ENCODE measurements at regions not wholly inside any gene's neighbourhood (a gene's known extent, or its start where the extent isn't known, plus 50 kb on each side); places are given as distances from the start of the nearest gene placed in this dataset.

DNA sequence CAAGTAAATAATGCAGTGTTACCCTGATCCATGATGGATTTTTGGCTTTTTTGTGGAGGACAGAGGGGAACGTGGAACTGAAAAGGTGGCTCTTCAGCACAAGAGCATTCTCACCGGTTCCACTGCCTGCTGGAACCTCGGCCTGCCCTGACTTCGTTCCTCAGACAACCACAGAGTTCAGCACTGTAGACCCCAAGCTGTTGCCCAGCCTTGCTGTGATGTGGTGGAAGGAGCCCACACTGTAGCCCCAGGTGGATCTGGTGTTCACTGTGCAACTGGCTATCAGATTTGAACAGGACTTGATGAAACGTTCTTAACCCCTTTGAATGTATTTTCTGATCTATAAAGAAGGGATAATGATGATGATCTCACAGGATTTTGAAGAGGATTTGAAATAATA lies 293.5 kb downstream of the TRIB2 start:
- TF ChIP-seq, protein P1, sequence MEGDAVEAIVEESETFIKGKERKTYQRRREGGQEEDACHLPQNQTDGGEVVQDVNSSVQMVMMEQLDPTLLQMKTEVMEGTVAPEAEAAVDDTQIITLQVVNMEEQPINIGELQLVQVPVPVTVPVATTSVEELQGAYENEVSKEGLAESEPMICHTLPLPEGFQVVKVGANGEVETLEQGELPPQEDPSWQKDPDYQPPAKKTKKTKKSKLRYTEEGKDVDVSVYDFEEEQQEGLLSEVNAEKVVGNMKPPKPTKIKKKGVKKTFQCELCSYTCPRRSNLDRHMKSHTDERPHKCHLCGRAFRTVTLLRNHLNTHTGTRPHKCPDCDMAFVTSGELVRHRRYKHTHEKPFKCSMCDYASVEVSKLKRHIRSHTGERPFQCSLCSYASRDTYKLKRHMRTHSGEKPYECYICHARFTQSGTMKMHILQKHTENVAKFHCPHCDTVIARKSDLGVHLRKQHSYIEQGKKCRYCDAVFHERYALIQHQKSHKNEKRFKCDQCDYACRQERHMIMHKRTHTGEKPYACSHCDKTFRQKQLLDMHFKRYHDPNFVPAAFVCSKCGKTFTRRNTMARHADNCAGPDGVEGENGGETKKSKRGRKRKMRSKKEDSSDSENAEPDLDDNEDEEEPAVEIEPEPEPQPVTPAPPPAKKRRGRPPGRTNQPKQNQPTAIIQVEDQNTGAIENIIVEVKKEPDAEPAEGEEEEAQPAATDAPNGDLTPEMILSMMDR (IDR thresholded peaks at IDR 0.05; ENCODE audit: low read depth, low read length, poor library complexity, severe bottlenecking), result no peak
- TF ChIP-seq EZH2phosphoT487 (IDR thresholded peaks at IDR 0.05; ENCODE audit: borderline replicate concordance, low read length), result no peak
- H3K79me2 ChIP-seq (ENCODE audit: control insufficient read depth, low read length), result no peaks in the 10 kb centered on the region
- H3K9me2 ChIP-seq (replicated peaks; ENCODE audit: control insufficient read depth, low read length), result no peaks in the 10 kb centered on the region
- no peak overlapping the region for H3K4me3 ChIP-seq (ENCODE audit: low read length)
- H3K27ac ChIP-seq (ENCODE audit: low read depth, low read length), result no peak overlapping the region
- no peak overlapping the region for H3K4me2 ChIP-seq (ENCODE audit: low read length)
- no peaks in the 10 kb centered on the region for H3K36me3 ChIP-seq (ENCODE audit: control insufficient read depth, low read length)
- peaks cover 4% of the 10 kb centered on the region; the same call in 1 of the 2 replicates for H3K27me3 ChIP-seq (ENCODE audit: control insufficient read depth, low read length)
- H3K4me1 ChIP-seq (ENCODE audit: control insufficient read depth, low read length), result no peaks in the 10 kb centered on the region
- no peaks in the 10 kb centered on the region for H3K9me3 ChIP-seq (ENCODE audit: control insufficient read depth, insufficient read depth, low read length)
- H3F3A ChIP-seq (ENCODE audit: control insufficient read depth, insufficient read depth), result no peaks in the 10 kb centered on the region
- no peaks in the 10 kb centered on the region for H4K20me1 ChIP-seq (ENCODE audit: control insufficient read depth, insufficient read depth, low read depth, low read length)

DNA sequence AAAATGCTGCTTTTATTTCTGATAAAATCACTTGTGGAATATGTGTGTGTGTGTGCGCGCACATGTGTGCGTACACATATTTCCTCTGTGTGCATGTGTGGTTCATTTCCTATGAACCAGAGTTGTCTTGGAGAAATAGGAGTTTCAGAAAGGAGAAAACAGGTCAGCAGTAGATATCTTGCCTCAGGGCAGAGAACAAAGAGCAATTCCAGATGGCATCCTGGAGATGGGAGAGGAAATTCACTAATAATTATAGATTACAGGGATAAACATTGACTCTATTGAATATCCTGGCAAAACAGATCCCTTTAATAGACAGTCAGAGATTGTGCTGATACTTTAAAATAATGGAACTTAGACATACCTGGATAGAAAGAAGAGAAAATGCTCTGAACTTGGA lies 298.0 kb downstream of the TRIB2 start:
- Histone ChIP-seq H3K4me1 (ENCODE audit: control insufficient read depth, low read length) (no peaks in the 10 kb centered on the region), H3K4me3 (ENCODE audit: low read length) (no peak overlapping the region), H3K27me3 (ENCODE audit: control insufficient read depth, low read length) (peaks cover 4% of the 10 kb centered on the region; the same call in 1 of the 2 replicates), H4K20me1 (ENCODE audit: control insufficient read depth, insufficient read depth, low read depth, low read length) (no peaks in the 10 kb centered on the region), H3K4me2 (ENCODE audit: low read length) (no peak overlapping the region), H3K27ac (ENCODE audit: low read depth, low read length) (no peak overlapping the region), H3F3A (ENCODE audit: control insufficient read depth, insufficient read depth) (no peaks in the 10 kb centered on the region), H3K36me3 (ENCODE audit: control insufficient read depth, low read length) (no peaks in the 10 kb centered on the region), H3K9me2 (replicated peaks; ENCODE audit: control insufficient read depth, low read length) (no peaks in the 10 kb centered on the region), H3K9me3 (ENCODE audit: control insufficient read depth, insufficient read depth, low read length) (no peaks in the 10 kb centered on the region), H3K79me2 (ENCODE audit: control insufficient read depth, low read length) (no peaks in the 10 kb centered on the region)
- TF ChIP-seq, protein P1 (IDR thresholded peaks at IDR 0.05; ENCODE audit: low read depth, low read length, poor library complexity, severe bottlenecking), result no peak
- no peak for TF ChIP-seq EZH2phosphoT487 (IDR thresholded peaks at IDR 0.05; ENCODE audit: borderline replicate concordance, low read length)

DNA sequence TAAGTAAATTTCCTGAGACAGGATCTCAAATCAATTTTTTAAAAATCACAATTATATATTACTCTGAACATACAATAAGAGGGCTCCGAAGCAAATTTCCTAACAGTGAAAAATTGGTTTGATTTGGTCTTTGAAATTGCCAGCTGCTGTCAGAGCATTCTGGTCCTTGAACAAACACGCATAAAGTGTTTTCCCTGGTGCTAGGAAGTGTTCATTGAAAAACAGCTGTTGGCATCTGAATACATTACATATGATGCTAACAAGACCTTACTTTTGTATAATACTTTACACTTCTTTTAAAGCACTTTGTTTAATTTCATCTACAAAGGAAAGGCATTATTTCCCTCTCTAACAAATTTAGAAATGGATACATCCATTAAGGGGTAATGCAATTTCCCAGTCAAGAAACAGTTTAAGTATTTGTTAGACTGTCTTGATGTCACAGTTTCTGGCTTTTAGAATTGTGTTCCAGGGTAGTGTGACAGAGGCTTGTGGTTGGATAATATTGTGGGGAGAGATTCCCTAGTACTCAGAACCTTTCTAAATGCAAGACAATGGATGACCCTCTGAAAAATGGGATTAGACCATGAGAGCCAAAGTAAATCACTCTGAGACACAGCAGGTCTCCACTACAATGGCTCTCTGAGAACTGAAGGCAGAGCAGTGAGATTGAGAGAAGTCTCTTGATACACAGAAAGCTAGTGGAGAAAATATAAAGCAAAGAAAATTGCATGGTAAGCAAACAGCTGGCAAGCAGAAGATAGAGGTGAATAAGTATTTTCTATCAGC lies 299.0 kb downstream of the TRIB2 start:
- H3K27me3 ChIP-seq (ENCODE audit: control insufficient read depth, low read length), result peaks cover 4% of the 10 kb centered on the region; the same call in 1 of the 2 replicates
- no peak overlapping the region for H3K4me2 ChIP-seq (ENCODE audit: low read length)
- H3K4me1 ChIP-seq (ENCODE audit: control insufficient read depth, low read length), result no peaks in the 10 kb centered on the region
- TF ChIP-seq EZH2phosphoT487 (IDR thresholded peaks at IDR 0.05; ENCODE audit: borderline replicate concordance, low read length), result no peak
- TF ChIP-seq, protein P1 (IDR thresholded peaks at IDR 0.05; ENCODE audit: low read depth, low read length, poor library complexity, severe bottlenecking), result no peak
- no peaks in the 10 kb centered on the region for H3K9me2 ChIP-seq (replicated peaks; ENCODE audit: control insufficient read depth, low read length)
- no peaks in the 10 kb centered on the region for H3K9me3 ChIP-seq (ENCODE audit: control insufficient read depth, insufficient read depth, low read length)
- H3K27ac ChIP-seq (ENCODE audit: low read depth, low read length), result no peak overlapping the region
- H4K20me1 ChIP-seq (ENCODE audit: control insufficient read depth, insufficient read depth, low read depth, low read length), result no peaks in the 10 kb centered on the region
- H3F3A ChIP-seq (ENCODE audit: control insufficient read depth, insufficient read depth), result no peaks in the 10 kb centered on the region
- H3K79me2 ChIP-seq (ENCODE audit: control insufficient read depth, low read length), result no peaks in the 10 kb centered on the region
- no peak overlapping the region for H3K4me3 ChIP-seq (ENCODE audit: low read length)
- no peaks in the 10 kb centered on the region for H3K36me3 ChIP-seq (ENCODE audit: control insufficient read depth, low read length)

Measured in DOHH2 (cell line).